GM21515 (cell line): ENCODE measurements at regions not wholly inside any gene's neighbourhood (a gene's known extent, or its start where the extent isn't known, plus 50 kb on each side); places are given as distances from the start of the nearest gene placed in this dataset.
A peak's percentile ranks its signal among the peaks of the same experiment; 100 is the strongest.
"Not testable (repeated sequence)": the region's sequence is repeated elsewhere in the genome, so short reads cannot be mapped to it uniquely, and the experiment has no call there.

Source experiments
- ATAC-seq: cut with Tn5 transposase; IDR thresholded peaks from one replicate; pipeline ENCODE4 v1.9.1; 2021; ENCODE audit not compliant: unreplicated experiment

DNA sequence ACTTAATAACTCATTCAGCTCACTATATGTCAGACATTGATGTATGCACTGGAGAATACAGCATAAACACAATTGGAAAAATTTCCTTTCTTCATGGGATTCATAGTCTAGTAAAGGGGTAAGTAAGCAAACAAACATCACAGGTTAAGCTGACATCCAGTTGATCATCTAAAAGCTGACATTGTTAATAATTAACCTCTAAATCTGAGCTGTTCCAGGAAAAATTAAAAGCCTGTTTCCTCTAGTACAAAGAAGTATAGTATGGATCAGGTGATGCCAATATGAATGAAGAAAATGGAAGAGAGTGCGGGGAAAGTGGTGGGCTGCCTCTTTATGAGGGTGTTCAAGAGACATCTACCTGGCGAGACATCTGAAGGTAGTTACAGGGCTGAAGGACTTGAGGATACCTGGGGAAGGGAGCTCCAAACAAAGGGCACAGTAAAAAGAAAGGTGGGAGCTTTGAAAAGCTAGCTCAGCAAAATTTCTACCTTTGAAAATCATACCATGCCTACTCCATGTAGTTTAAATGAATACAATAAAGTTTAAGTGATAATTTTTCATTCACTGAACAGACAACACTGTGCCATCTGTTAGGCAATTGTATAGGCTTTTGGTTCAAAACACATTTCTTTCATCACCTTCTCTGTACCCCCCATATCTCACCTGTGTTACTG, 619.3 kb downstream of the TRIB2 start:
- no peak for ATAC-seq

DNA sequence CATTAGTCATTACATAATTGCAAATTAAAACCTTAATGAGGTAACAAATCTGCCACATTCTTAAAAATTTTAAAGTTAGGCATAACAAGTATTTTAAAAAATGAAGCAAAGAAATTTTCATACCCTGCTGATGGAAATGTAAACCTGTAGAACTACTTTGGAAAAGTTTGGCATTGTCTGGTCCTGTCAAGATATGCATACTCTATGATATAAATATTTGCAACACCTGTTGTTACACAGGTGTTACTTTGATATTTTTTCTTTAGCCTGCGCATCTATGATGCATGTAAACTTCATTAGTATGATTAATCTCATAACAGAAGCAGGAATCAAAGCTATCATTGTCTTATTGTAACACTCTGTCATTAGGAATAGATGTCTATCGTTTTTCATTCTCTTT, 634.3 kb downstream of the TRIB2 start:
- no peak for ATAC-seq

DNA sequence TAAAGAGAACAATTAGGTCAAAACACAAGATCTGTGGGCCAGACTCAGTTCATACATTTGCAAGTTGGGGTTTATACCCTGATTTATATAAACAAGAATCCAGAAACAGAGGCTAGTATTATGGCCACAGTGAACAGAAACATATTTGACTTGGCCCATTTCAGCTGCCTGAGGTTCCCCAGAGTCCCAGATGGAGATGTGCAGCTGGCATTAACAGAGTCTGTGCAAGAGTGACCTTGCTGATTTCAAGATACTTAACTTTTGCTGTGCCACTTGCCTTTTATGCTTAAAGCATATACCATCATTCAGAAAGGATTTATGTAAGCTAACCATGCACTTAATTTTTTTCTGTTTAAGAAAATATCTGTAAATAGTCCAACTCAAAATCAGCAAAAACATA, 636.3 kb downstream of the TRIB2 start:
- no peak for ATAC-seq

DNA sequence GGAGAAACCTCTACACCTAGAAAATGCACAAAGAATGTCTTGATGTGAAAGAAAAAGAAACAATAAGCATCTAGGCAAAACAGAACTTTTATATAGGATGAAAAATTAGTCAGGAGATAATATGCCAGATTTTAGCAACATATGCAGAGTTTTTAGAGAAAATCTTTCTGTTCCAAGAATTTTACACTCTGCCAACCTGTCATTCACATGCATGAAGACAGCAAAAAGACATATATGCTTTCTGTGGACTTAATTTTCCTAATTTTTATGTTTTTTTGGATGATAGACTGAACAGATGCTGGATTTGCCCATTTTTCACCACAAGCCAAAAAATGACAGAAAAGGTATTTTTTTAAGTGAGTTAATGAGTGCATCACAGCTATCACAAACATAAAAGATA, 637.3 kb downstream of the TRIB2 start:
- no peak for ATAC-seq

DNA sequence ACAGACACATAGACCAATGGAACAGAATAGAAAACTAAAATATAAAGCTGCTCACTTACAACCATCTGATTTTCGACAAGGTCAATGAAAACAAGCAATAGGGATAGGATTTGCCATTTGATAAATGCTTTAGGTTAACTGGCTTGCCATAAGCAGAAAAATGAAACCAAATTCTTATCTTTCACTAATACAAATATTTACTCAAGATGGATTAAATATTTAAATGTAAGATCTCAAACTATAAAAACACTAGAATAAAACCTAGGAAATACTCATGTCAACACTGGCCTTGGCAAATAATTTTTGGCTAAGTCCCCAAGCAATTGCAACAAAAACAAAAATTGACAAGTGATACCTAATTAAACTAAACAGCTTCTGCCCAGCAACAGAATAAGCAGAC, 665.2 kb downstream of the TRIB2 start:
- ATAC-seq: not testable (repeated sequence)

DNA sequence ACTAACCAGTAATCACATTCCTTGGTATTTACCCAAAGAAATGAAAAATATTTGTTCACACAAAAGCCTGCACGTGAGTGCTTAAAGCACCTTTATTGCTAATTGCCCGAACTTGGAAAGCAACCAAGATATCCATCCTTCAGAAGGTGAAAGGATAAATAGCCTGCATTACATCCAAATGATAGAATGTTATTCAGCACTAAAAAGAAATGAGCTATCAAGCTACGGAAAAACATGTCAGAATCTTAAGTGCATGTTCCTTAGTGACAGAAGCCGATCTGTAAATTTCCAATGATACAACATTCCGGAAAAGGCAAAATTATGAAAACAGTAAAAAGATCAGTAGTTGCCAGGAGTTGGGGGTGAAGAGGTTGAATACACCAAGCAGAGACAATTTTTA, 672.4 kb downstream of the TRIB2 start:
- ATAC-seq: not testable (repeated sequence)

DNA sequence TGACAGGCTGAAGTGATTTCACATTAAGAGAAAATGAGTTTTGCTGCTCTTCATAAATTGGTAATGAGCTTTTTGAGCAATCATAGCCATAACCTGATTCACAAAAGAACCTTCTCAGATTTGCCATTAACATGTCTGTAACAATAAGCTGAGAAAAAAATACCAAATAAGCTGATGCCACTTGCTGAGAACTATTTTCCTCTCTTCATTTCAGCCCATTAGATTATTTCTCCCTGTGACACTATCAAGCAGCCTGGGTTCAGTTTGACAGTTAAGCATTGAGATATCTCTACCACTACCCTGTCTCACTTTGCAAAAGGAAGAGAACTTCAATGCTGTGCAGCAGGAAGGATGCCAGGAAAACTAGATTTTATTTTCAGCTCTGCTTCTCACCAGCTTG, 673.9 kb downstream of the TRIB2 start:
- no peak for ATAC-seq

DNA sequence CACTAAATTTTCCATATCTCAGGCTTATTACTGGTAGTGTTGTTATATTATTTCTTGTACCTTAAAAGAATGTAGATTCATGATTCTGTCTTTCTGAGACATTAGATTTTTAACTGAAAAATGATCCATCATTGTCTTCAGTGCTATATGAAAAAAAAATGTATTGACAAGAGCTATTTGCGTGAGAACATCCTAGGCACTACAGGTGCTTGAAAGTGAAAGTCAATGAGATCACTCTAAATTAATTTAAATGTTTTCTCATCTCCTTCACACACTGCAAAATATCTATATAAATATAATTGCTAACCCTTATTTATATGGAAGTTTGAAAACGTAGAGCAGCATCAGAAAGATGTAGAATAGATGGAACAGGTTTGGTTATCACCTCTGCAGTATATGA, 684.6 kb downstream of the TRIB2 start:
- no peak for ATAC-seq

DNA sequence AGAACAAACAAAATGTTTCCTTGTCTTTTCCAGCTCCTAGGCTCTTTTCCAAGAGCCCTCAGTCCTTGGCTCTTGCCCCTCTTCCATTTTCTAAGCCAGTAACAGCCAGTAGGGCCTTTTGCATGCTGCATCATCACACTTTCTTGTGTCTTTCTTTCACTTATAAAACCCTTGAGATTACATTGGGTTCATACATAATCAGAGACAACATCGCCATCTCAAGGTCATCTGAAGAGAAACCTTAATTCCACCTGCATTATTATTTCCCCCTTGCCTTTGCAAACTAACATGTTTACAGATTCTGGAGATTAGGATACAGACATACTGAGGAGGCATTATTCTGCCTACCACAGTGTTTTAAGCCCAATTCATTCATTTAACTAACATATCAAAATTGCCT, 697.3 kb downstream of the TRIB2 start:
- ATAC-seq: no peak

DNA sequence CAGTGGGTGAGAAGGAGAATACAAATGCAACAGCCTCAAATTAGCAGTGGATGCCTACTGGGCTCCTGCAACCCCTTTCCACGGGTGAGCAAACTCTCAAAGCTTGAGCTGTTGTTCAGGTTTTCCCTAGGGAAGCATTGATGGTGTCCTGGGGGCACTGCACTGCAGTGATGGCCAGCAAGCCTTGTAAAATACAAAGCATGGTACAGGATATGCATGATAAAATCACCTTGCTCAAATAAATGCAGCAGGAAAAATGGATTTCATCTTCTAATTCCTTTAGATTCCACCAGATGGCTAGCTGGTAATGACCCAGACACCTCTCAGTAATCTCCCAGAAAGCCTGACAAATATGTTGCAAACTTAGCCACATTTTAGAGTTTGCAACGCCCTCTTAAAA, 698.2 kb downstream of the TRIB2 start:
- no peak for ATAC-seq

DNA sequence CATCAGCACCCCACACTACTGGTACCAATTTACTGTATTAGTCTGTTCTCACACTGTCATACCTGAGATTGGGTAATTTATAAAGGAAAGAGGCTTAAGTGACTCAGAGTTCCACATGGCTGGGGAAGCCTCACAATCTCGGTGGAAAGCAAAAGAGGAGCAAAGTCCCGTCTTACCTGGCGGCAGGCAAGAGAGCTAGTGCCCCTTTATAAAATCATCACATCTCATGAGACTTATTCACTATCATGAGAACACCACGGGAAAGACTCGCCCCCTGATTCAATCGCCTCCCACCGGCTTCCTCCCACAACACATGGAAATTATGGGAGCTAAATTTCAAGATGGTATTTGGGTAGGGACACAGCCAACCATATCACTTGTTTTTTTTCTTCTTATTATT, 717.2 kb downstream of the TRIB2 start:
- ATAC-seq: no peak

DNA sequence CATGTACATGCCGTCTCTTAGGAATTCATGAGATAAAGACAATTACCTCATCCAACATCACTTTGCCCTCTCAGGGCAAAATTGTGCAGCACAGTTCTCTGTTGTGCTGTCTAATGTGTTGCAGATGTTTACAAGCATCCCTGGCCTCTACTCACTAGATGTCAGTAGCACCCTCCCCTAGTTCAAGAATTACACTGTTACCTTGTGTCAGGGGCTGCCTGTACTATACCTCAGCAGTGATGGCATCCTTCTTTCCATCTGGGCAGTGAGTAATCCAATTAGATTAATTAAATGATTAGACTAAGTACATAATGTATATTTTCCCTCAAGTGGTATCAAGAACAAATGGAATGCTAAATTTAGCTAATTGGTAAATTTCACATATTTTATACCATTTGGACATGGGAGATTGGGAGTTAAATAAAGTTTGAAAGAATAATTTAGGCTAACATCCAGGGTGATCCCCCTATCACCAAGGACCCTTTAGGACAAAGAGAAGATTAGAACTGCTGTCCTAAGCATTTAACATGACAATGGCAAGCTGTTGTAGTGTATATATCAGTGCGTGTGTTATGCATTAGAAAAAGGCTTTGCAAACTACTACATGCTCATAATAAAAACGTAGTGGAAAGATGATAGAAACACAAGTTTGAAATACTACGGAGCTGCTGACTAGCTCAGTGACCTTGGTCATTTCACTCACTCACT, 727.0 kb downstream of the TRIB2 start:
- ATAC-seq: not testable (repeated sequence)

DNA sequence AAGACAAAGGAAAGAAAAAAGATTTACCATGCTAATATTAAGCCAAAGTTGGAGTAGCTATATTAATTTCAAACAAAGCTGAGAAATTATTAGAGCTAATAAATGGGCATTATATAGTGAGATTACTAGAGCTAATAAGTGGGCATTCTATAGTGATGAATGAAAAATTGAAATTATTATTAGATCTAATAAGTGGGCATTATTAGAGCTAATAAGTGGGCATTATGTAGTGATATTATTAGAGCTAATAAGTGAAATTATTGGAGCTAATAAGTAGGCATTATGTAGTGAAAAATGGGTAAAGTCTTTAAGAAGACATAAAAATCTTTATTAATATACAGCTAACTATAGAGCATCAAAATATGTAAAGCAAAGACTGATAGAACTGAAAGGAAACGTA, 745.7 kb downstream of the TRIB2 start:
- no peak for ATAC-seq

DNA sequence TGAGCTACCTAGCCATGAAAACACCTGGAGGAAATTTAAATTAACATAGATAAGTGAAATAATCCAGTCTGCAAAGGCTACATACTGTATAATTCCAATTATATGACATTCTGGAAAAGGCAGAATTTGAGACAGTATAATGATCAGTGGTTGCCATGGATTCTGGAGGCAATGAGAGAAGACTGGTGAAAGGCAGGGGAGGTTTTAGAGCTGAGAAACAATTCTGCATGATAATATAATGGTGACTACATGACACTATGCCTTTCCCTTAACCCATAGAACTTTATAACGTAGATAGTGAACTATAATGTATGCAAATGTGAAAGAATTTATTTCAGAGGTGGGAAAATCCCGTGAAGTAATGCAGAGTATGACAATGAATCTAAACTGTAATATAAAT, 749.3 kb downstream of the TRIB2 start:
- no peak for ATAC-seq

DNA sequence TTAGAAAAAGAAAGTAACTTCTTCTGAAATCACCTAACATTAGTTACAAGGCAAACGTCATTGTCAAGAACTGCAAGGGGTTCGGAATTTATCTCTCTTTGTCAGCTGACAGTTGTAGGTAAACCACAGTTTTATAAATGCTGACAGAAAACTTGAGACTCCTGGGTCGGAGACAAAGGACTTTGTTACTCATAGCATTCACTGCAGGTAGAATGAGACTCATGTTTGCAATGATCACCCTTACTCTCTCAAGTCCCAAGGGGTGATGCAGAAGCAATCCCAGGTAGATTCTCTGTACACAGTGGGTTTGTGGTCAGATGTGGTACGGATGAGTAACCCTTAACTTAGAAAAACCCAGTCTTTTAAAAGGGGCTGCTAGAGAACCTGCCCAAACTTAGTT, 757.8 kb downstream of the TRIB2 start:
- no peak for ATAC-seq

DNA sequence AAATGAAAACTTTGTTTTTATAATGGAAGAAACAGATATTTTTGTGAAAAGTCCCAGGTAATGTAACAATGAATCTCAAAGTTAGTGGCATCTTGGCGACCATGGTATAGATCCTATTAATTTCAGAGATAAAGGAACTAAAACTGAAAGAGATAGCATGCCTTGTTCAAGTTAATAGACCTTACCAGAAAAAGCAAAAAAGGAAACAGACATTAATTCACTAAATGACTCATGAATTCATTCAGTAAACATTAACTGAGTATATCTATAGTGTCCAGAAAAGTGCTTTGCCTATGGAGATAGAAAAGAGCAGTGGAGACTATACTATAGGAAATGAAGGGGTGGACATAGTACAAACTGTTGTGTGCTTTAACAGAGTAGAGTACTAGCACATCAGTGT, 763.3 kb downstream of the TRIB2 start:
- no peak for ATAC-seq

DNA sequence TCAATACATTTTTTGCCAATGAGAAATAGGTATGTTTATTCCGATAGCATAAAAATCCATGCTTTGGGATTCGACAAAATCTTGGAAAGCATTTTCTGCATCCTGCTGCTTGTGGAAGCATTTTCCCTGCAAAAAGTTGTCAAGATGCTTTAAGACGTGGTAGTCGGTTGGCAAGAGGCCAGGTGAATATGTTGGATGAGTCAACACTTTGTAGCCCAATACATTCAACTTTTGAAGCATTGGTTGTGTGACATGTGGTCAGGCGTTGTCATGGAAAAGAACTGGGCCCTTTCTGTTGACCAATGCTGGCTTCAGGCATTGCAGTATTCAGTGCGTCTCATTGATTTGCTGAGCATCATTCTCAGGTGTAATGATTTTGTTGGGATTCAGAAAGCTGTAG, 764.5 kb downstream of the TRIB2 start:
- no peak for ATAC-seq

DNA sequence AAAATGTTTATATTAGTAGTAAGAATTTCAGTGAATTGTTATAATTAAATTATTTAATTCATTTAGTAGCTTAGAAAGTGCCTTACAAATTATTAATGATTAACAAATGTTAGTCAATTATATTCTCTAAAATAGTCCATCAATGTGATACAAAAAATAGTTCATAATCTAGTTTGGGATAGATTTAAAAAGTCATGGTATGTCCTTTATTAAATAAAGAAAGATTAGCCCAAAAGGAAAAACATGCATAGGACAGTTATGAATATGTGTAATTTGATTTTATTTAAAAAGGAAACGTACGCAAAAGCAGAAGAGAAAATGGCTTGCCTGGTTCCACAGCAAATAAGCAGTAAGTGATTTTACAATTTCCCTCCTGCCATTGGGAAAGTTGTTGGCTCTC, 768.5 kb downstream of the TRIB2 start:
- ATAC-seq: no peak

DNA sequence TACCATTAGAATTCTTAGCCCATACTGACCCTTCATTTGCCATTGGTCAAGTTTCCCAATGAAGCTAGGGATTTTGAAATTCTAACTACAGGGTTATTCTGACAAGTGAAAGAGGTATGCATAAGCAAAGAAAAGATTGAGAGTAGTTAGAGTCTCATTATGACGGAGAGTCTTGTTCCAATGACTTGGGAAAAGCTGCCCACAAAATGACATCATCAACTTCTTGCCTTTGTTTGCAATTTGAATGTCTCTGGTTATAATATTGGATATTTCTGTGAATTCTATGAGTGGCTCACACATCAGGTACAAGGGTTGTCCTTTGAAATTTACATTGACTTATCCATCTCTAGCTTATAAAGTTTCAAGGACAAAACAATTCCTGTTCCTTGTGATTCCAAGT, 772.2 kb downstream of the TRIB2 start:
- no peak for ATAC-seq

DNA sequence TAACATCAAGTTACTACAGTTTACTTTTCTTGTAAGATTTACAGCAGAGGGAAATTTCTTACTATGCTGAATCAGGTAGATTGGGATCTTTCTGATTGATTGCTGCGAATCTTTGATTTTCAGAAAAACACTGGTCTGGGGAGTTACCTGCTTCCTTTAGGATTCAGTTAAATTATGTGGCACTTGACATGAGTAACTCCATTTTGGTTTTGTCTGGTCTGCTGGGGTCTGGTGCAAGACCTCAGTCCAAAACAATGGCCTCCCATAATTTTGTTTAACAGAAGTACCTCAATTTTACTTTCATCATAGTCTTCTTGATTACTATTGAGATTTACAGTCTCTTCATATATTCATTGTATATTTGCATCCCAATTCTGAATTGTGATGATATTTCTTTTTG, 775.5 kb downstream of the TRIB2 start:
- ATAC-seq: no peak

DNA sequence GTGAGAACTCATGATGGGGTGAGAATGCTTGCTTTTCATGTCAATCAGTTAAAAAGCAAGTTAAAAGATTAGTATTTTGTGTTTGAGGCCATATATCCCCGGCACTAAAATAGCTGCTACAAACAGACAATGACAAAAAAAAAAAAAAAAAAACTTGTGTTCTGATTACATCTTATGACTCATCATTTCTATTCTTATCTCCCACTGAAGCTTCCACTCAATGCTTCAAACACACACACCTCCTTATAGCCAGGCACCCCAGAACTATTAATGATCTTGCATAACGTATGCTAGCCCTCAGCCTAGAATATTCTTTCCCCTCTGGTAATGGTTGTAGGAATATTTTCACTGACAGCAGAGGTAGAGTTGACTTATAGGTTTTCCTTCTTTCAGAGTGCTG, 778.3 kb downstream of the TRIB2 start:
- no peak for ATAC-seq

DNA sequence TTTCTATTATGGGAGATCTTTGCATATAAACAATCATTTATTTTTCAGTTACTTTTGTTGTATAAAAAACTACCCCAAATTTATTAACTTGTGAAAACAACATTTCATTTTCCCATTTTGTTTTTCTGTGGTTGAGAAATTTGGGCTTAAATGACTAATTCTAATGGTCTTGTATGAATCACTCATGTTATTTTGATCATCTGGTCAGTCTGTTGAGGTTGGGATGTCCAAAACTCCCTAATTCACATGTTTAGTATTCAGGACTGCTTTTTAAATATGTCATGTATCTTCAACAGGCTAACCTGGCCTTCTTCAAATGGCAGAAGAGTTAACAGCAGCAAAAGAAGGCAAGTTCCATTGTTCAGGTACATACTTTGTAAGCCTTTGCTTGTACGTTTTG, 788.1 kb downstream of the TRIB2 start:
- ATAC-seq: peak; percentile 49

DNA sequence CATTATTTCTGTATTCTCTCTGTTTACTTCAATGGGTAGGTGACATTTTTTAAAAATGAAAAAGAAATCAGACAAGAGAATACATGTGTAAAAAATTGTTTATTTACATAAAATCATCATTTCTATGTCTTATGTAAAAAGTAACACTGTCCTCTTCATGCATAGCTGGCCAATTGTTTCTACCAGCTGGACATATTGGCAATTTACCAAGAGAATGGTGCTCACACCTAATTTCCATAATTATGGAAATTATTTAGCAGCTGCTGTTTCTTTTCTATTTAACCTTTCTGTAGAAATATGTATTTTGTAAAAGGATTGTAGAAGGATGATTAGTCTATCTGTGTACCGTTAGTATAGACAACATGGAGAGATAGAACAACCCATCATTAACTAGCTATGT, 791.9 kb downstream of the TRIB2 start:
- ATAC-seq: no peak
